ENCODE measurements at regions not wholly inside any gene's neighbourhood (a gene's known extent, or its start where the extent isn't known, plus 50 kb on each side); places are given as distances from the start of the nearest gene placed in this dataset.

GRCh38 chr6:98477231-98477630 is 357.1 kb upstream of the POU3F2 start:
- no peak overlapping the region for H3K4me3 ChIP-seq (ENCODE audit: low read length in 3 of 3)
- no peak overlapping the region for H3K9ac ChIP-seq (ENCODE audit: low read depth in 1 of 3, low read length in 3 of 3)
- no peaks in the 10 kb centered on the region for H3K4me1 ChIP-seq (ENCODE audit: control insufficient read depth in 3 of 3, insufficient read depth in 3 of 3, low read length in 3 of 3)
- no peaks in the 10 kb centered on the region for H3K9me3 ChIP-seq (ENCODE audit: control insufficient read depth in 3 of 3, low read length in 3 of 3)
- no peaks in the 10 kb centered on the region for H3K27me3 ChIP-seq (ENCODE audit: control insufficient read depth in 3 of 3, insufficient read depth in 3 of 3, low read length in 3 of 3)
- no peaks in the 10 kb centered on the region for H3K36me3 ChIP-seq (ENCODE audit: control insufficient read depth in 3 of 3, insufficient read depth in 3 of 3, low read length in 3 of 3)
- no peak overlapping the region for H3K27ac ChIP-seq (ENCODE audit: low read depth, low read length)

GRCh38 chr6:98484696-98485095 is 349.7 kb upstream of the POU3F2 start:
- H3K4me3 ChIP-seq (ENCODE audit: low read length in 3 of 3) = no peak overlapping the region
- H3K27ac ChIP-seq (ENCODE audit: low read depth, low read length) = no peak overlapping the region
- no peaks in the 10 kb centered on the region for H3K4me1 ChIP-seq (ENCODE audit: control insufficient read depth in 3 of 3, insufficient read depth in 3 of 3, low read length in 3 of 3)
- no peaks in the 10 kb centered on the region for H3K36me3 ChIP-seq (ENCODE audit: control insufficient read depth in 3 of 3, insufficient read depth in 3 of 3, low read length in 3 of 3)
- H3K9ac ChIP-seq (ENCODE audit: low read depth in 1 of 3, low read length in 3 of 3) = no peak overlapping the region
- no peaks in the 10 kb centered on the region for H3K9me3 ChIP-seq (ENCODE audit: control insufficient read depth in 3 of 3, low read length in 3 of 3)
- no peaks in the 10 kb centered on the region for H3K27me3 ChIP-seq (ENCODE audit: control insufficient read depth in 3 of 3, insufficient read depth in 3 of 3, low read length in 3 of 3)

- Histone ChIP-seq H3K27ac (ENCODE audit: low read depth, low read length) (no peak overlapping the region), H3K9me3 (ENCODE audit: control insufficient read depth in 3 of 3, low read length in 3 of 3) (no peaks in the 10 kb centered on the region), H3K36me3 (ENCODE audit: control insufficient read depth in 3 of 3, insufficient read depth in 3 of 3, low read length in 3 of 3) (no peaks in the 10 kb centered on the region), H3K9ac (ENCODE audit: low read depth in 1 of 3, low read length in 3 of 3) (no peak overlapping the region), H3K27me3 (ENCODE audit: control insufficient read depth in 3 of 3, insufficient read depth in 3 of 3, low read length in 3 of 3) (no peaks in the 10 kb centered on the region), H3K4me3 (ENCODE audit: low read length in 3 of 3) (no peak overlapping the region), H3K4me1 (ENCODE audit: control insufficient read depth in 3 of 3, insufficient read depth in 3 of 3, low read length in 3 of 3) (no peaks in the 10 kb centered on the region)
These were observed 348.8 kb upstream of the POU3F2 start for GRCh38 chr6:98485593-98485992.

- Histone ChIP-seq H3K4me3 (ENCODE audit: low read length in 3 of 3) (no peak overlapping the region), H3K27ac (ENCODE audit: low read depth, low read length) (no peak overlapping the region), H3K27me3 (ENCODE audit: control insufficient read depth in 3 of 3, insufficient read depth in 3 of 3, low read length in 3 of 3) (no peaks in the 10 kb centered on the region), H3K9me3 (ENCODE audit: control insufficient read depth in 3 of 3, low read length in 3 of 3) (no peaks in the 10 kb centered on the region), H3K36me3 (ENCODE audit: control insufficient read depth in 3 of 3, insufficient read depth in 3 of 3, low read length in 3 of 3) (no peaks in the 10 kb centered on the region), H3K4me1 (ENCODE audit: control insufficient read depth in 3 of 3, insufficient read depth in 3 of 3, low read length in 3 of 3) (no peaks in the 10 kb centered on the region), H3K9ac (ENCODE audit: low read depth in 1 of 3, low read length in 3 of 3) (no peak overlapping the region)
These were observed 348.3 kb upstream of the POU3F2 start for GRCh38 chr6:98486057-98486456.

- H3K4me3 ChIP-seq (ENCODE audit: low read length in 3 of 3) = no peak overlapping the region
- no peak overlapping the region for H3K9ac ChIP-seq (ENCODE audit: low read depth in 1 of 3, low read length in 3 of 3)
- no peak overlapping the region for H3K27ac ChIP-seq (ENCODE audit: low read depth, low read length)
- no peaks in the 10 kb centered on the region for H3K36me3 ChIP-seq (ENCODE audit: control insufficient read depth in 3 of 3, insufficient read depth in 3 of 3, low read length in 3 of 3)
- H3K27me3 ChIP-seq (ENCODE audit: control insufficient read depth in 3 of 3, insufficient read depth in 3 of 3, low read length in 3 of 3) = no peaks in the 10 kb centered on the region
- H3K9me3 ChIP-seq (ENCODE audit: control insufficient read depth in 3 of 3, low read length in 3 of 3) = no peaks in the 10 kb centered on the region
- H3K4me1 ChIP-seq (ENCODE audit: control insufficient read depth in 3 of 3, insufficient read depth in 3 of 3, low read length in 3 of 3) = no peaks in the 10 kb centered on the region
These were observed 346.8 kb upstream of the POU3F2 start for GRCh38 chr6:98487612-98488011.

GRCh38 chr6:98498144-98498775 is 336.1 kb upstream of the POU3F2 start:
- Histone ChIP-seq H3K27me3 (ENCODE audit: control insufficient read depth in 3 of 3, insufficient read depth in 3 of 3, low read length in 3 of 3) (no peaks in the 10 kb centered on the region), H3K9ac (ENCODE audit: low read depth in 1 of 3, low read length in 3 of 3) (no peak overlapping the region), H3K4me1 (ENCODE audit: control insufficient read depth in 3 of 3, insufficient read depth in 3 of 3, low read length in 3 of 3) (no peaks in the 10 kb centered on the region), H3K27ac (ENCODE audit: low read depth, low read length) (no peak overlapping the region), H3K36me3 (ENCODE audit: control insufficient read depth in 3 of 3, insufficient read depth in 3 of 3, low read length in 3 of 3) (no peaks in the 10 kb centered on the region), H3K9me3 (ENCODE audit: control insufficient read depth in 3 of 3, low read length in 3 of 3) (no peaks in the 10 kb centered on the region), H3K4me3 (ENCODE audit: low read length in 3 of 3) (no peak overlapping the region)

- Histone ChIP-seq H3K27me3 (ENCODE audit: control insufficient read depth in 3 of 3, insufficient read depth in 3 of 3, low read length in 3 of 3) (no peaks in the 10 kb centered on the region), H3K36me3 (ENCODE audit: control insufficient read depth in 3 of 3, insufficient read depth in 3 of 3, low read length in 3 of 3) (no peaks in the 10 kb centered on the region), H3K9ac (ENCODE audit: low read depth in 1 of 3, low read length in 3 of 3) (no peak overlapping the region), H3K9me3 (ENCODE audit: control insufficient read depth in 3 of 3, low read length in 3 of 3) (no peaks in the 10 kb centered on the region), H3K27ac (ENCODE audit: low read depth, low read length) (no peak overlapping the region), H3K4me1 (ENCODE audit: control insufficient read depth in 3 of 3, insufficient read depth in 3 of 3, low read length in 3 of 3) (no peaks in the 10 kb centered on the region), H3K4me3 (ENCODE audit: low read length in 3 of 3) (no peak overlapping the region)
These were observed 335.5 kb upstream of the POU3F2 start for GRCh38 chr6:98498866-98499265.

- Histone ChIP-seq H3K4me1 (ENCODE audit: control insufficient read depth in 3 of 3, insufficient read depth in 3 of 3, low read length in 3 of 3) (no peaks in the 10 kb centered on the region), H3K27me3 (ENCODE audit: control insufficient read depth in 3 of 3, insufficient read depth in 3 of 3, low read length in 3 of 3) (no peaks in the 10 kb centered on the region), H3K9me3 (ENCODE audit: control insufficient read depth in 3 of 3, low read length in 3 of 3) (no peaks in the 10 kb centered on the region), H3K4me3 (ENCODE audit: low read length in 3 of 3) (no peak overlapping the region), H3K36me3 (ENCODE audit: control insufficient read depth in 3 of 3, insufficient read depth in 3 of 3, low read length in 3 of 3) (no peaks in the 10 kb centered on the region), H3K9ac (ENCODE audit: low read depth in 1 of 3, low read length in 3 of 3) (no peak overlapping the region), H3K27ac (ENCODE audit: low read depth, low read length) (no peak overlapping the region)
These were observed 320.2 kb upstream of the POU3F2 start for GRCh38 chr6:98514073-98514720.

- no peak overlapping the region for H3K4me3 ChIP-seq (ENCODE audit: low read length in 3 of 3)
- no peaks in the 10 kb centered on the region for H3K27me3 ChIP-seq (ENCODE audit: control insufficient read depth in 3 of 3, insufficient read depth in 3 of 3, low read length in 3 of 3)
- H3K9ac ChIP-seq (ENCODE audit: low read depth in 1 of 3, low read length in 3 of 3) = no peak overlapping the region
- H3K4me1 ChIP-seq (ENCODE audit: control insufficient read depth in 3 of 3, insufficient read depth in 3 of 3, low read length in 3 of 3) = no peaks in the 10 kb centered on the region
- no peaks in the 10 kb centered on the region for H3K9me3 ChIP-seq (ENCODE audit: control insufficient read depth in 3 of 3, low read length in 3 of 3)
- no peak overlapping the region for H3K27ac ChIP-seq (ENCODE audit: low read depth, low read length)
- no peaks in the 10 kb centered on the region for H3K36me3 ChIP-seq (ENCODE audit: control insufficient read depth in 3 of 3, insufficient read depth in 3 of 3, low read length in 3 of 3)
These were observed 319.6 kb upstream of the POU3F2 start for GRCh38 chr6:98514796-98515195.

GRCh38 chr6:98516206-98516605 is 318.2 kb upstream of the POU3F2 start:
- no peak overlapping the region for H3K27ac ChIP-seq (ENCODE audit: low read depth, low read length)
- H3K4me1 ChIP-seq (ENCODE audit: control insufficient read depth in 3 of 3, insufficient read depth in 3 of 3, low read length in 3 of 3) = no peaks in the 10 kb centered on the region
- no peak overlapping the region for H3K4me3 ChIP-seq (ENCODE audit: low read length in 3 of 3)
- no peaks in the 10 kb centered on the region for H3K27me3 ChIP-seq (ENCODE audit: control insufficient read depth in 3 of 3, insufficient read depth in 3 of 3, low read length in 3 of 3)
- no peak overlapping the region for H3K9ac ChIP-seq (ENCODE audit: low read depth in 1 of 3, low read length in 3 of 3)
- no peaks in the 10 kb centered on the region for H3K9me3 ChIP-seq (ENCODE audit: control insufficient read depth in 3 of 3, low read length in 3 of 3)
- no peaks in the 10 kb centered on the region for H3K36me3 ChIP-seq (ENCODE audit: control insufficient read depth in 3 of 3, insufficient read depth in 3 of 3, low read length in 3 of 3)

Data from skeletal muscle tissue (tissue), 3 donors.